GM21619 (cell line): ENCODE measurements at regions not wholly inside any gene's neighbourhood (a gene's known extent, or its start where the extent isn't known, plus 50 kb on each side); places are given as distances from the start of the nearest gene placed in this dataset.
A peak's percentile ranks its signal among the peaks of the same experiment; 100 is the strongest.

Experiments used
- ATAC-seq: cut with Tn5 transposase; IDR thresholded peaks from one replicate; pipeline ENCODE4 v1.9.1; 2021; ENCODE audit not compliant: unreplicated experiment

DNA sequence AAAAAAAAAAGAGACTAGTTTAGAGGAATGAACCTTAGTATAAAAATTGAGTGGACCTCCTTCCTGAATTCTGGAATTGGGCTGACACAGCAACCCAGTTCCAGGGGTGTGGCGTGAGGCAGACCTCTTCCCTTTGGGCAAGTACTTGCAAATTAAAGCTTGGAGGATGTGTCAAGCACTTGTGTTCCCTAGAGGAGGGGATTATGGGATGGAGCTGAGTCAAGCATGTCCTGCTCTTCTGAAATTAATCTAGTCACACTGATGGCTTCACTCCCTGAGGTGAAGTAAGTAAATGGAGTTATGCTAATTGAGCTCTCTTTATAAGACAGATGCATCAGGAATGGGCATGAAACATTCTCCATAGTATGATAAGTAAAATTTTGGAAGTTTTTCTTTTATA, 107.7 kb upstream of the HTR2A start:
- ATAC-seq, result no peak

GRCh38 chr13:47004027-47004426, 107.2 kb upstream of the HTR2A start:
- no peak for ATAC-seq

- ATAC-seq, result no peak
These were observed 103.3 kb upstream of the HTR2A start for GRCh38 chr13:47000165-47000564.

DNA sequence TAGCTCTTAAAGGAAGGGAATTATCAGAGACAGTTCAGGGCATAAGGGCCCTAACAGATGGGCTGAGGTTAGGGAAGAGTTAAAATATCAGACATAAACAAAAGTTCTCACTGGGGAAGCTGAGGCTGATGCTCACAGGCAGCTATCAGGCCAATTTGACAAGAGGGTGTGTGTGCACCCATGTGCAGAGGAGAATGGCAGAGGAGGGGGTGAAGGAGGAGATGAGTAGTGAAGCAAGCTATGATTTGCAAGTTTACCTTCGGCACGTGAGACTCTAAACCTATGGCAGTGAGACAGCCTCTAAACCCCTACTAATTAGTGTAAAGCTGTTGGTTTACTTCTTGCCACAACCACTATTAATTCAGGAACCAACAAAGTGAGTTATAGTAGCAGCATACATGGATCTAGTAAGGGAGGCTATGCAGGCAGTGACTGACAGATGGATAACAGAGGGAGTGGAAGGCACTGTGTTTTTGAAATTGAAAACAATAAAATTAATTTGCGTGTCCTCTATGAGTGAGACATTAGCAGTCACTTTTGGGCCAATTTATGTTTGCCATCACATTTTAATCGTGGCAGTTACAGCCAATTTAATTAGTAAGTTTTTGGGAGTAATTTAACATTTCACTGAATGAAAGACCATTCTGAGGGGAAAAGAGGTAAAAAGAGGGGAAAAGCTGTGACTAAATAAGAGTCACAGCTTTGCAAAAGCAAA, 99.6 kb upstream of the HTR2A start:
- peak; percentile 36 for ATAC-seq

DNA sequence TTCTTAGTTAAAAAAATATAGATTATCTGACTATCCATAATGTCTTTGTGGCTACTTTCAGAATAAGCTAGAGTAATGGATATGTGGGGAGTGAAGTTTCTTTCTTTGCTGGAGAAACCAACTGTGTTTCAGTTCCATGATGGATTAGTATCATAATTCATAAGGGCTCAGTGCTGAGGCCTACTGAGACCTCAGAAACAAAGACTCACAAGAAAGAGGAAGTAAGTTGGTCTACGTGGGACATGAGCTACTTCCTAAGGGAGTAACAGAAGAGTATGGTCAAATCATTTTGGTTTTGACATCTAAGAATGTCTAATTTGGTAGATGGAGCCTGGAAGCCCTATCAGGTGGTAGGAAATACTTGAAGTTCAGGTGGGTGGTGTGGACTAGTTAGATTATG, 99.0 kb upstream of the HTR2A start:
- ATAC-seq, result peak; percentile 94

DNA sequence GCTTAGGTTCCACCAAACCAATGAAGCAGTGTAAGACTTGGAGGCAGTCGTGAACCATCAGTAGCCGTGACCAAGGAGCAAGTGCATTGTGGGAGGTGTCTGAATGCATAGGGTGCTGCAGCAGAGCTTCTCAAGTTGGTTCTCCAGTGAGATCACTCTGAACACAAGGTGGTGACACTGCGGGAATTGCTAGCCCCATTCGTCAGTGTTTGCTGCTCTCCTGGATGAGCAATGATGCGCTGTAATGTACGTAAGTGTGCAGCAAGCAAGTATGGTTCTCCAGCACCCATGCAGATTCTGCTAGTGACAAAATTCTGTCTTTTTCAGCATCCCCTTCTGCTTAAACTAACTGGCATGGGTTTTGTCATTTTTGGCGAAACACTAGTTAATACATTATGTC, 97.6 kb upstream of the HTR2A start:
- ATAC-seq, result no peak

DNA sequence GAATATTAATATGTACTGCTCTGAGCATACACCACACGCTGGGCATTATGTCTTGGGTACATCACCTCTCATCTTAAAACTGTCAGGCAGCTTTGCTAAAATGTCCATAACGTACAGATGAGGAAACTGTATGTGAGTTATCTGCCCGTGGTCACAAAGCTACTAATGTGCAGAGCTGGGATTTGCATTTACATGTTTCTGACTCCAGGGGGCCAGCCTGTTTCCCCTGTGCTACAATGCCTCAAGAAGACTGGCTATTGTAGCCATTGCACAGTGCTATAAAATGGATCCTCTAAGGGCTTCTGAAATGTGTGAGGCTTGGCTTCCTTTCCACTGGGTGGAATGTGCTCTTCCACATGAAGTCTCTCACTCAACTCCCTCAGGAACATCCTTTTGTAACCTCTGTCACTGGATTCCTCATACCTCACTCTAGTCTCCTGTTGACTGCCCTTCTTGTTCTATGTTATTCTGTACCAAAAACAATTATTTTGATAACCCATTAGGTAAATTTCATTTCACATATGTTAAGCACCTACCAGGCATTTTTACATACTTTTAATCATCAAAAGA, 95.6 kb upstream of the HTR2A start:
- ATAC-seq, result no peak

DNA sequence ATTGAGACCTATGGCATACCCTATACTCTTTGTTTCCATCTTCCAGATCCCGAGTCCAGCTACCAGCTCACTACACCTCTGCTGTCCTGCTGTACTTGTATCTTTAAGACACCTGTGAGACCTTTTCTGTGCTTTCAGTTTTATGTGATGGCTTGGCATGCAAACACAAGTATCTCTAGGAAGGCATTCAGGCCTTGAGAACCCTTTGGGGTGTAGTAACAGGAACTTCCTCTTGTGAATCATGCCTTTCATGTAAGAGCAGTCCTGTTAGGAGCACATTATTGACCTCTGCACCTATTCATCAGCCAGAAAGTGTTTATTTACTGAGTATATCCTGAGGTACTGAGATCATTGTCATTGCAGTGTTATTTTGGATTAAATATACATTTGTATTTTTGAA, 87.0 kb upstream of the HTR2A start:
- peak; percentile 67 for ATAC-seq

DNA sequence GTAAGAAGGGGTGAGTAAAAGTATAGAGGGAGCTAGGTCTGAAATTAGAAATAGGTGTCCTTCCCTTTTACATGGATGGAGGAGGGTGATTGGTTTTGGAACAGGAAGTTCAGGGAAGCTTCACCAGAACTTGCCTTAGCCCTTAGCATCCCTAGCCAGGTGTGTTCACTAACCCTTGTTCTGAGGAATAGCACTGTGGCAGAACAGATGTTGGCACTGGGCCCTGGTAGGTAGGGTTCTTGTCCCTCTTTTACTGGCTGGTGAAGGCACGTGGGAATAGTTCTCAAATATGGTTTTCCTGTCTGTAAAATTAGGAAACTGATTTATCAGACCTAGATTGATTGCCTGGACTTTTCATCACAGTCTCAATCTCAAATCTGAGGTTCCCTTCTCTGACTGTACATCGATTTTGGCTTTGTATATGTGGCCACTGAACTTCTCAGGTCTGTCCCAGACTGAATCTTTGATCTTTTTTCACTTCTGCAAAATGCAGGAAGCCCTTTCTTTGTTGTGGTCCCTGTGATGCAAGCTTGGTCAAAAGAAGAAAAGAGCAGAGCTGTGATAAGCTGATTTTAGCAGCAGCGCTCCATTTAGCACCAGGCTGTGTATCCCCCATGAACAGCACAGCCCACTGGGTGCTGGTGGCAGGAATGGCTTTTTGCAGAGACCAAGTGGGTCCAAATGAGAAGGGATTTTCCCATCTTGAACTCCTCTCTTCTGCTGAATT, 86.2 kb upstream of the HTR2A start:
- peak; percentile 93 for ATAC-seq

DNA sequence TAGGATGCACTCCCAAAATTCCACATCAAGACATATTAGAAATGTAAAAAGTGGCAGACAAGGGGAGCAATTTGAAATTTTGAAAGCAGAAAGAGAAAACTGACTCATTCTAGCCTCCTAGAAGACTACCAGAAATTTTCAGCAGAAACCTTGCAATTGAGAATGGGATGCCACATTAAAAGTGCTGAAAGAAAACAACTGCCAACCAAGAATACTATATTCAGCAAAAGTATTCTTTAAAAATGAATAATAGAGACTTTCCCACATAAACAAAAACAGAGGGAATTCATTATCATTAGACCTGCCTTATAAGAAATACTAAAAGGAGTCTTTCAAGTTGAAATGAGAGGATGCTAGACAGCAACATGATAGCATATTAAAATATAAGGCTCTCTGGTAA, 78.3 kb upstream of the HTR2A start:
- ATAC-seq, result no peak

GRCh38 chr13:46968450-46968849, 71.6 kb upstream of the HTR2A start:
- no peak for ATAC-seq

DNA sequence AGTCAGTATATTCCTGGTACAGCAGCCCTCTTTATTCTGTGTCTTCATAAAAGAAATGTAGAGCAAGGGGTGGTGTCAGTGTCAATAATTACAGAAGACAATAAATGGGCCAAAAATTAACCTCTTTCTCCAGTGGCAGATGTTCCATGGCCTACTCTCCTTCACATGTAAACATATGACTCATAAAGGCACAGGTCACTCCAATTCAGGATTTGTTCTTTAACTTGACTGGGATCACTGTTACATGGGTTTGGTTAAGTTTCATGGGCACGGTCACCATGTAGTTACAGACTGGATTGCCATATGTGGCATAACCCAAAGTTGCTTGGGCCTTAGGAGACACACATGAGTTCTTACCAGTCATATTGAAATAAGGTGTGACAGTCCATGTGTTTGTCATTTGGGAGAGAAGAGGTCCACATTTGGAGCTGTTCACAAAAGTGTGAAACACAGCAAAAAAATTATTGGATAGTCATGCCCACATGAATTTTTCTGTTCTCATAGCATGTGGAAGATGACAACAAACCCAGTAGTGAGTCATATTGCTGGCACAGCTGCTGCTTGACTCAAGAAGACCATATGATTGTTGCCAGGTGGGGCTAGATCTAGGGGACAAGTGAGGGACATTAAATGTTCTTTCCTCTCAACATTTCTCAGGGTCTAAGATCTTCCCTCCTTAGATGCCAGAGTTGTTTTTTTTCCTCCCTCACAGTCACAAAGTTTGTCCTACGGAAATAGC, 68.1 kb upstream of the HTR2A start:
- no peak for ATAC-seq

DNA sequence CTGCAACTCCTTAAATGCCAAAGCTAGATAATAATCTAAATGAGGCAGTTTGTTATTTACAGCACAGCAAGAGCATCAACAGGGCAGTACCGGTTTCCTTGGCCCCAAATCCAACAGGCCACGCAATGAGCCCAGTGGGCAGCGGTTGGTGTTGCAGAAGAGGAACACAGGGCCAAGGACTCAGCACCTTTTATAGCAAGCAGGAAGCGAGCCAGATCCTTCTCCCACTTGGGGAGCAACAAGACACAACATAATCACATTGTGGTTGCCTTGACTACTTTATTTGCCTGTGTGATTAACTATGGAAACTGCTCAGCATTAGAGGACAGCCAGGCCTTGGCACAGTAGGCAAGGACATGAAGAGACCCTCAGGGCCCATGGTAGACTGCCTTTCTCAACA, 67.1 kb upstream of the HTR2A start:
- no peak for ATAC-seq

- ATAC-seq, result no peak
These were observed 65.6 kb upstream of the HTR2A start for GRCh38 chr13:46962281-46962941.

GRCh38 chr13:46961719-46962118, 64.9 kb upstream of the HTR2A start:
- peak; percentile 99 for ATAC-seq

DNA sequence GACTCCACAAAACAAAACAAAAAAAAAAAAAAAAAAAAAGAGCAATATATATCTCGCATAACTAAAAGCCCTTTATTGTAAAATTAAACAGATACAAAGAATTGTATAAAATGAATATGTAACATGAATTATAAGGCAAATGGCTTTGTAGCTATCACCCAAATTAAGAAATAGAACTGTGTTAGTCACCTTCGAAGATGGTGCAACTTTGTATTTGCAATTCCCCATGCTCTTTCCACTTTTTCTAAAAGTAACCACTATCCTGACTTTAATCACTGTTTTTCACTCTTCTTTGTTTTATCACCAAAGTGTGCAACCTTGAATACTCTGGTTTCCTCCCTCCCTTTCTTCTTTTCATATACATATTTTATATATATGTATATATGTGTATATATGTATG, 57.1 kb upstream of the HTR2A start:
- no peak for ATAC-seq

DNA sequence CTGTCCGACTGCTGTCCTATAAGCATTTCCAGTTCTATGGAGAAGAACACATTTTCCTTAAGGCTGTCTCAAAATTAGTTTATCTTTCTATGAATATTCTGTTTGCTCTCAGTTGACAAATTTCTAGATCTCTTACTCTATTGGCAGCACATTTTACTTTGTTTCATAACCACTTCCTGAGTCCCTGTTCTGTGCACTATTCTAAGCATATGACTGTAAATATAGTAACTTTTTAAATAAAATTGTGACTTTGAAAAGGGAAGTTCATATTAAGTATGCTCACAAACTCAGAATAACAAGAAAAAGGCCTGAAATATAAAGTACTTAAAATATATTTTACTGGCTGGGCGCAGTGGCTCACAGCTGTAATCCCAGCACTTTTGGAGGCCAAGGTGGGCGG, 56.5 kb upstream of the HTR2A start:
- peak; percentile 70 for ATAC-seq

- no peak for ATAC-seq
These were observed 54.7 kb upstream of the HTR2A start for GRCh38 chr13:46951516-46951915.

GRCh38 chr13:46949211-46949610, 52.4 kb upstream of the HTR2A start:
- ATAC-seq, result no peak

- ATAC-seq, result no peak
These were observed 51.5 kb upstream of the HTR2A start for GRCh38 chr13:46948338-46948737.
